ENCODE measurements at regions not wholly inside any gene's neighbourhood (a gene's known extent, or its start where the extent isn't known, plus 50 kb on each side); places are given as distances from the start of the nearest gene placed in this dataset.

DNA sequence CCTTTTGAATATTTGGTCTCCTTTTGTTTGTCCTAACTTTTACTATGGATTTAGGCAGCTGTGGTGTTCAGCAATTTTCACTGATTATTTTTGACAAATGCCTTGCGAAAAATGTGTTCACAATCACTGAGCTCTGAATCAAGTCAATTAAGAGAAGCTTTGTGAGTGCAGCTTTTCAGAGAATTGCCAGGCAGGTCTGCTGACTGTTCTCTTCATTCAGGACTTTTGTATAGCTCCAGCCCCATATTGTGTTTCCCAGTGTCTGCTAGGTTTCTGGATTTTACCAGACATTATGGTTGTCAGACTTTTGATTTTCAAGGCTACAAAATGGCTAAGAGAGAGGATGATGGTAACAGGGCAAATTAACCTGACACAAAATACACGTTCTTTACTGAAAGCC is 1055.9 kb downstream of the CDH18 start:
- no peak overlapping the region for H3K27ac ChIP-seq
- no peak overlapping the region for H2AFZ ChIP-seq
- TF ChIP-seq, protein P1, sequence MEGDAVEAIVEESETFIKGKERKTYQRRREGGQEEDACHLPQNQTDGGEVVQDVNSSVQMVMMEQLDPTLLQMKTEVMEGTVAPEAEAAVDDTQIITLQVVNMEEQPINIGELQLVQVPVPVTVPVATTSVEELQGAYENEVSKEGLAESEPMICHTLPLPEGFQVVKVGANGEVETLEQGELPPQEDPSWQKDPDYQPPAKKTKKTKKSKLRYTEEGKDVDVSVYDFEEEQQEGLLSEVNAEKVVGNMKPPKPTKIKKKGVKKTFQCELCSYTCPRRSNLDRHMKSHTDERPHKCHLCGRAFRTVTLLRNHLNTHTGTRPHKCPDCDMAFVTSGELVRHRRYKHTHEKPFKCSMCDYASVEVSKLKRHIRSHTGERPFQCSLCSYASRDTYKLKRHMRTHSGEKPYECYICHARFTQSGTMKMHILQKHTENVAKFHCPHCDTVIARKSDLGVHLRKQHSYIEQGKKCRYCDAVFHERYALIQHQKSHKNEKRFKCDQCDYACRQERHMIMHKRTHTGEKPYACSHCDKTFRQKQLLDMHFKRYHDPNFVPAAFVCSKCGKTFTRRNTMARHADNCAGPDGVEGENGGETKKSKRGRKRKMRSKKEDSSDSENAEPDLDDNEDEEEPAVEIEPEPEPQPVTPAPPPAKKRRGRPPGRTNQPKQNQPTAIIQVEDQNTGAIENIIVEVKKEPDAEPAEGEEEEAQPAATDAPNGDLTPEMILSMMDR (IDR thresholded peaks at IDR 0.05; ENCODE audit: poor library complexity) = no peak
- TF ChIP-seq EZH2 (IDR thresholded peaks at IDR 0.05; ENCODE audit: borderline replicate concordance) = no peak
- no peak for TF ChIP-seq EZH2phosphoT487 (IDR thresholded peaks at IDR 0.05; ENCODE audit: low read depth, severe bottlenecking, unreplicated experiment)
- no peaks in the 10 kb centered on the region for H4K20me1 ChIP-seq (ENCODE audit: insufficient read depth, poor library complexity, severe bottlenecking)
- no peak overlapping the region for H3K4me2 ChIP-seq
- H3K4me3 ChIP-seq = no peak overlapping the region
- no peaks in the 10 kb centered on the region for H3K4me1 ChIP-seq (ENCODE audit: insufficient read depth)
- no peaks in the 10 kb centered on the region for H3K27me3 ChIP-seq
- H3K9me2 ChIP-seq (replicated peaks; ENCODE audit: insufficient read depth) = no peaks in the 10 kb centered on the region
- H3K79me2 ChIP-seq = no peaks in the 10 kb centered on the region
- 80% methylated on average over 2 of the region's 2 CpGs for WGBS (ENCODE audit: low lambda C conversion rate, missing lambda C conversion rate)
- no peaks in the 10 kb centered on the region for H3K36me3 ChIP-seq (replicated peaks; ENCODE audit: insufficient read depth, low read depth)
- DNase-seq (ENCODE audit: low spot score) = no peak
- no peaks in the 10 kb centered on the region for H3K9me3 ChIP-seq (ENCODE audit: low read depth)

DNA sequence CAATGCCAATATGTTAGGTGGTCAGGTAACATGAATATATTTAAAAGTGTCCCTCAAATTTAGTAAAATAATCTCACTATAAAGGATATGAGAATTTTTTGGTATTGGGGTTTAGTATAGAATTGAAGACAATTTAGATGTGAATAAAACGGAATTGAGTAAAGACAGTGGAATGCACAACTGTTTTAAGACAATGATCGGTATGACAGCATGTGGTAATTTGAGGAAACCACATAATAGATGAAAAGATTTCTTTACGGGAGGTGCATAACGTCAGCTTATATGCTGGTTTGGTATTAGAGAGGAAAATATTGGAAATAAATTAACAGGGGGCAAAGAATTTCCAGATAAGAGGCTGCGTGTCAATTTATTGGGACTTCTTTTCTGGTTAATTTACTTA is 1043.2 kb downstream of the CDH18 start:
- H3K4me3 ChIP-seq = no peak overlapping the region
- no peaks in the 10 kb centered on the region for H3K79me2 ChIP-seq
- 74% methylated on average over 5 of the region's 5 CpGs for WGBS (ENCODE audit: low lambda C conversion rate, missing lambda C conversion rate)
- H3K4me2 ChIP-seq = no peak overlapping the region
- H4K20me1 ChIP-seq (ENCODE audit: insufficient read depth, poor library complexity, severe bottlenecking) = no peaks in the 10 kb centered on the region
- no peaks in the 10 kb centered on the region for H3K27me3 ChIP-seq
- no peak for DNase-seq (ENCODE audit: low spot score)
- no peaks in the 10 kb centered on the region for H3K9me2 ChIP-seq (replicated peaks; ENCODE audit: insufficient read depth)
- no peaks in the 10 kb centered on the region for H3K4me1 ChIP-seq (ENCODE audit: insufficient read depth)
- no peaks in the 10 kb centered on the region for H3K9me3 ChIP-seq (ENCODE audit: low read depth)
- H3K36me3 ChIP-seq (replicated peaks; ENCODE audit: insufficient read depth, low read depth) = no peaks in the 10 kb centered on the region
- no peak overlapping the region for H3K27ac ChIP-seq
- TF ChIP-seq EZH2phosphoT487 (IDR thresholded peaks at IDR 0.05; ENCODE audit: low read depth, severe bottlenecking, unreplicated experiment) (no peak), EZH2 (IDR thresholded peaks at IDR 0.05; ENCODE audit: borderline replicate concordance) (no peak)
- TF ChIP-seq, protein P1 (IDR thresholded peaks at IDR 0.05; ENCODE audit: poor library complexity) = no peak
- H2AFZ ChIP-seq = no peak overlapping the region

DNA sequence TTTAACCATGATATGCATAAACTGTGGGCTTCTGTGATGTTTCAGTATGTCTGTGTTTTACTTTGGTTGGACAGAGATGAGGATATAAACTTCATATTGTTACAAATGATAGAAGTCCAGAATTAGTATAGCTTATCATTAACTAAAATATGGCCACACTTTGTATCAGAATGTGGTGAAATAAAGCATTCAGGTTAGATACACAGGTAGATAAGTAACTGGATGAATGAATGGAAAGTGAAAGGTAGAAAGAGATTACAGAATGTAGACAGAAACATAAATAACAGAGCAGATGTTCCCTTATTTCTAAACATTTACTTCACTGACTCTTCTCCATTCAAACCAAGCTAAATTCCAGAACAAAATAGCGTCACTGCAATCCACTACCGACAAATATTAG is 1033.8 kb downstream of the CDH18 start:
- DNase-seq (ENCODE audit: low spot score) = no peak
- no peaks in the 10 kb centered on the region for H3K79me2 ChIP-seq
- H3K27ac ChIP-seq = no peak overlapping the region
- WGBS (ENCODE audit: low lambda C conversion rate, missing lambda C conversion rate) = 74% methylated on average over 2 of the region's 2 CpGs
- H3K4me3 ChIP-seq = no peak overlapping the region
- H3K4me2 ChIP-seq = no peak overlapping the region
- no peaks in the 10 kb centered on the region for H4K20me1 ChIP-seq (ENCODE audit: insufficient read depth, poor library complexity, severe bottlenecking)
- H3K36me3 ChIP-seq (replicated peaks; ENCODE audit: insufficient read depth, low read depth) = no peaks in the 10 kb centered on the region
- H2AFZ ChIP-seq = no peak overlapping the region
- H3K9me2 ChIP-seq (replicated peaks; ENCODE audit: insufficient read depth) = no peaks in the 10 kb centered on the region
- H3K9me3 ChIP-seq (ENCODE audit: low read depth) = no peaks in the 10 kb centered on the region
- no peak for TF ChIP-seq EZH2phosphoT487 (IDR thresholded peaks at IDR 0.05; ENCODE audit: low read depth, severe bottlenecking, unreplicated experiment)
- H3K4me1 ChIP-seq (ENCODE audit: insufficient read depth) = no peaks in the 10 kb centered on the region
- no peaks in the 10 kb centered on the region for H3K27me3 ChIP-seq

DNA sequence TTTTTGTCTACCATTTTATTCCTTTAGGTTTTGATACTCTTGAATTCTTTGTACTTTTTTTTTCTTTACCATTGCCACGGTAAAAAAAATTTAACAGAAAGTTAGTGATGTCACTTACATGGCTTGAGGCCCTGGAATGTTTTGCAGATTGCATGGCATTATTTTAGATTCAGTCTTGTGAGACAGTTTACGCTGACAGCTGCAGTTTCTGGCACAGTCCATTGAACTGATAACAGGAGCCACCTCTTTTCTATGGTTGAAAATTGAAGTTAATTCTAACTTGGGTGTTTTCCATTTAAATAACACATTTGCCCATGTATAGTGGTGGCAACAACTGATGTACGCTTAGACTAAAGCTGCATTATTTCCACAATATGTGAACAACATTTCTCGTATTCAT is 1028.5 kb downstream of the CDH18 start:
- Histone ChIP-seq H3K27me3 (no peaks in the 10 kb centered on the region), H2AFZ (no peak overlapping the region), H3K4me1 (ENCODE audit: insufficient read depth) (no peaks in the 10 kb centered on the region), H3K36me3 (replicated peaks; ENCODE audit: insufficient read depth, low read depth) (no peaks in the 10 kb centered on the region), H3K79me2 (no peaks in the 10 kb centered on the region), H3K4me2 (no peak overlapping the region), H4K20me1 (ENCODE audit: insufficient read depth, poor library complexity, severe bottlenecking) (no peaks in the 10 kb centered on the region), H3K4me3 (no peak overlapping the region), H3K9me3 (ENCODE audit: low read depth) (no peaks in the 10 kb centered on the region), H3K9me2 (replicated peaks; ENCODE audit: insufficient read depth) (no peaks in the 10 kb centered on the region), H3K27ac (no peak overlapping the region)
- WGBS (ENCODE audit: low lambda C conversion rate, missing lambda C conversion rate) = 80% methylated on average over 4 of the region's 4 CpGs
- TF ChIP-seq, protein P1 (IDR thresholded peaks at IDR 0.05; ENCODE audit: poor library complexity) = no peak
- no peak for TF ChIP-seq EZH2 (IDR thresholded peaks at IDR 0.05; ENCODE audit: borderline replicate concordance)
- no peak for TF ChIP-seq EZH2phosphoT487 (IDR thresholded peaks at IDR 0.05; ENCODE audit: low read depth, severe bottlenecking, unreplicated experiment)
- no peak for DNase-seq (ENCODE audit: low spot score)
